Endodermal cell (in vitro differentiated cells): ENCODE measurements at regions not wholly inside any gene's neighbourhood (a gene's known extent, or its start where the extent isn't known, plus 50 kb on each side); places are given as distances from the start of the nearest gene placed in this dataset.

ENCODE experiments used
- DNase-seq: peaks from one replicate; pipeline ENCODE4 v3.0.0-alpha.2; 2017
- H3K27ac ChIP-seq: 2 replicates; pipeline ENCODE4 v1.5.1; 2013; ENCODE audit warnings: mild to moderate bottlenecking, low read depth, low read length, moderate library complexity
- H3K27me3 ChIP-seq: 2 replicates; pipeline ENCODE4 v1.6.1; 2013; ENCODE audit warnings: mild to moderate bottlenecking, low read length, moderate library complexity; ENCODE audit not compliant: insufficient read depth, control insufficient read depth, poor library complexity, severe bottlenecking
- H3K36me3 ChIP-seq: 2 replicates; pipeline ENCODE4 v1.7.0; 2013; ENCODE audit warnings: mild to moderate bottlenecking, low read length, moderate library complexity; ENCODE audit not compliant: control insufficient read depth, insufficient read depth
- H3K4me1 ChIP-seq: one replicate; pipeline ENCODE4 v1.7.0; 2013; ENCODE audit warnings: low read length; ENCODE audit not compliant: control insufficient read depth, insufficient read depth
- H3K4me3 ChIP-seq: 2 replicates; pipeline ENCODE4 v1.5.1; 2013; ENCODE audit warnings: mild to moderate bottlenecking, low read length, moderate library complexity
- H3K9ac ChIP-seq: 2 replicates; pipeline ENCODE4 v1.6.1; 2013; ENCODE audit warnings: mild to moderate bottlenecking, low read length, moderate library complexity; ENCODE audit not compliant: poor library complexity, severe bottlenecking; ENCODE audit errors: extremely low read depth
- H3K9me3 ChIP-seq: 2 replicates; pipeline ENCODE4 v1.6.1; 2013; ENCODE audit warnings: mild to moderate bottlenecking, low read length, moderate library complexity; ENCODE audit not compliant: control insufficient read depth
- H3K27ac Mint-ChIP-seq: 2 replicates; pipeline ENCODE4 v1.8.0; 2020; ENCODE audit warnings: mixed read lengths
- H3K27me3 Mint-ChIP-seq: 2 replicates; pipeline ENCODE4 v1.8.0; 2021; ENCODE audit warnings: mild to moderate bottlenecking, mixed read lengths; ENCODE audit not compliant: insufficient read depth
- H3K36me3 Mint-ChIP-seq: 2 replicates; pipeline ENCODE4 v1.8.0; 2020; ENCODE audit warnings: low read depth, mixed read lengths
- H3K4me1 Mint-ChIP-seq: 2 replicates; pipeline ENCODE4 v1.8.0; 2020; ENCODE audit warnings: mixed read lengths
- H3K4me3 Mint-ChIP-seq: 2 replicates; pipeline ENCODE4 v1.8.0; 2020; ENCODE audit warnings: mild to moderate bottlenecking, moderate library complexity, mixed read lengths
- H3K9me3 Mint-ChIP-seq: 2 replicates; pipeline ENCODE4 v1.8.0; 2020; ENCODE audit warnings: mild to moderate bottlenecking, mixed read lengths
- WGBS, 2 experiments: methylation state at CpG; one replicate each; pipeline versions ENCODE4 v1.1.5 to v1.1.7; 2013; ENCODE audit warnings: missing lambda C conversion rate in 2 of 2, mixed read lengths in 1 of 2; ENCODE audit not compliant: insufficient coverage in 1 of 2, insufficient read length in 1 of 2; 5-methylcytosine and 5-hydroxymethylcytosine counted together
- TF ChIP-seq, protein P1 (sequence below): fragments of 200-600 bp; sonication (generic); conservative IDR thresholded peaks from 2 replicates; pipeline ENCODE4 v1.5.0; 2021; ENCODE audit warnings: antibody characterized with exemption, mild to moderate bottlenecking

DNA sequence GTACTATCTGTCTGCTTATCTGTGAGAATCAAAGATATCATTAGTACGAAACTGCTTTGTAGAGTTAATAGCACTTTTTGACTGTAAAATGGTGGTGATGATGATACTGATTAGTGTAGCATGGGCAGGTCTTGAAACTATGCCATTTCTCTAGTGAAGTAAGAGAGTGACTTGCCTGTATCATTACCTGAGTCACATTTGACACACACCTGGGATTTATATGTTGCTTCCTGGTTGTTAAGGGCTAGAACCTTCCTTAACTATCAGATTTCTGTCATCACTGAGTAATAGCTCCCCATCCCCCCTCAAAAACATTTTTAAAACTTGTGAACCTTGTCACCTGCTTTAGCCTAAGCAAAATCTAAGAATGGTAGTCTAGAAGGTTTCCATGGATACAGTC is 135.6 kb upstream of the RORB start:
- Mint-ChIP-seq H3K9me3 (no peaks in the 10 kb centered on the region), H3K36me3 (no peaks in the 10 kb centered on the region), H3K4me1 (no peaks in the 10 kb centered on the region), H3K27me3 (no peaks in the 10 kb centered on the region), H3K27ac (no peak overlapping the region), H3K4me3 (no peak overlapping the region)
- WGBS, 2 experiments: 86 to 94% methylated on average over 1 of the region's 1 CpG
- DNase-seq: no peak
- Histone ChIP-seq H3K4me1 (no peaks in the 10 kb centered on the region), H3K4me3 (no peak overlapping the region), H3K36me3 (no peaks in the 10 kb centered on the region), H3K9ac (no peak overlapping the region), H3K9me3 (no peaks in the 10 kb centered on the region), H3K27me3 (no peaks in the 10 kb centered on the region), H3K27ac (no peak overlapping the region)
- TF ChIP-seq, protein P1, sequence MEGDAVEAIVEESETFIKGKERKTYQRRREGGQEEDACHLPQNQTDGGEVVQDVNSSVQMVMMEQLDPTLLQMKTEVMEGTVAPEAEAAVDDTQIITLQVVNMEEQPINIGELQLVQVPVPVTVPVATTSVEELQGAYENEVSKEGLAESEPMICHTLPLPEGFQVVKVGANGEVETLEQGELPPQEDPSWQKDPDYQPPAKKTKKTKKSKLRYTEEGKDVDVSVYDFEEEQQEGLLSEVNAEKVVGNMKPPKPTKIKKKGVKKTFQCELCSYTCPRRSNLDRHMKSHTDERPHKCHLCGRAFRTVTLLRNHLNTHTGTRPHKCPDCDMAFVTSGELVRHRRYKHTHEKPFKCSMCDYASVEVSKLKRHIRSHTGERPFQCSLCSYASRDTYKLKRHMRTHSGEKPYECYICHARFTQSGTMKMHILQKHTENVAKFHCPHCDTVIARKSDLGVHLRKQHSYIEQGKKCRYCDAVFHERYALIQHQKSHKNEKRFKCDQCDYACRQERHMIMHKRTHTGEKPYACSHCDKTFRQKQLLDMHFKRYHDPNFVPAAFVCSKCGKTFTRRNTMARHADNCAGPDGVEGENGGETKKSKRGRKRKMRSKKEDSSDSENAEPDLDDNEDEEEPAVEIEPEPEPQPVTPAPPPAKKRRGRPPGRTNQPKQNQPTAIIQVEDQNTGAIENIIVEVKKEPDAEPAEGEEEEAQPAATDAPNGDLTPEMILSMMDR: no peak

DNA sequence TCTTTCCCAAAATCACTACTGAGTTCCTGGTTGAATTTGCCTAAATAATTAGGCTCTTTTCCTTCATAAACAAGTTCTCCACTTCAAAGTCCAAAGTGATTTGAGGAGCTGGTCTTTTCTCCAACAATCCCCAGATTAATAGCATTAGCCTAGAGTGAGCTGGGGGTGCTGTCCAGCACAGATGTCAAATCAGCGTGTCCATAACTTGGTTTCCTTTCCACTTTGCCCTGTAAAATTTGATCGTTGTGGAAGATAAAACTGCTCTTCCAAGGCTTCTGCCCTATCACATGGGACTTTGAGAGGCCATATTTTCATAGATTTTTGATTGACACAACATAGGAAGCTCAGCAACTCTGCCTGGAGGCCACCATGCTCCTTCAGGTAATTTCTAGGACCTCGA is 134.7 kb upstream of the RORB start:
- no peaks in the 10 kb centered on the region for H3K27me3 ChIP-seq
- H3K4me3 Mint-ChIP-seq: no peak overlapping the region
- H3K9me3 ChIP-seq: no peaks in the 10 kb centered on the region
- no peak overlapping the region for H3K9ac ChIP-seq
- no peaks in the 10 kb centered on the region for H3K9me3 Mint-ChIP-seq
- H3K36me3 Mint-ChIP-seq: no peaks in the 10 kb centered on the region
- no peaks in the 10 kb centered on the region for H3K27me3 Mint-ChIP-seq
- H3K27ac Mint-ChIP-seq: no peak overlapping the region
- no peaks in the 10 kb centered on the region for H3K36me3 ChIP-seq
- WGBS, 2 experiments: 92 to 93% methylated on average over 3 of the region's 3 CpGs
- no peak overlapping the region for H3K4me3 ChIP-seq
- DNase-seq: no peak
- no peaks in the 10 kb centered on the region for H3K4me1 ChIP-seq
- TF ChIP-seq, protein P1: no peak
- no peak overlapping the region for H3K27ac ChIP-seq
- no peaks in the 10 kb centered on the region for H3K4me1 Mint-ChIP-seq

DNA sequence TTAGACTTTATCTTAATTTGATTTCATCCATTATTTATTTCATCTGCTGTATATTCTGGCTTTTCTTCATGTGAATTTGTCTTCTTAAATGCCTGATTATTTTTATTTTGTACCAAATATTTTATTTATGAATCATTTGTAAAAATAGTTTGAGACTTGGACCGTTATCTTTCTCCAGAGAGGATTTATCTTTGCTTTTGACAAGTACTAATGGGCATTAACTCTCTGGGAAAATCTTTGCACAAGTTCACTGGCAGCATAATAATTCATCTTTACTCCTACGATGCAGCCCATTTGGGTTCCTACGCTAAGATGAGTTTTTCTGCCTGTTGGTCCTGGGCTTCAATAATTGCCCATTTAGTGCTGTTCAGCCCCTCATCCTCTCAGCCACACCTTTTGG is 131.0 kb upstream of the RORB start:
- Mint-ChIP-seq H3K4me1 (no peaks in the 10 kb centered on the region), H3K4me3 (no peak overlapping the region)

More for the DNA sequence above, 131.0 kb upstream of the RORB start:
- no peak overlapping the region for H3K27ac ChIP-seq
- Mint-ChIP-seq H3K27me3 (no peaks in the 10 kb centered on the region), H3K9me3 (no peaks in the 10 kb centered on the region), H3K27ac (no peak overlapping the region), H3K36me3 (no peaks in the 10 kb centered on the region)
- TF ChIP-seq, protein P1: no peak
- no peaks in the 10 kb centered on the region for H3K4me1 ChIP-seq
- H3K9ac ChIP-seq: no peak overlapping the region
- no peak overlapping the region for H3K4me3 ChIP-seq
- H3K36me3 ChIP-seq: no peaks in the 10 kb centered on the region
- 92% methylated on average over 2 to 3 of the region's 3 CpGs for WGBS, 2 experiments
- no peak for DNase-seq
- no peaks in the 10 kb centered on the region for H3K27me3 ChIP-seq
- H3K9me3 ChIP-seq: no peaks in the 10 kb centered on the region
